H9 (cell line): ENCODE measurements at regions not wholly inside any gene's neighbourhood (a gene's known extent, or its start where the extent isn't known, plus 50 kb on each side); places are given as distances from the start of the nearest gene placed in this dataset.

Source experiments
- DNase-seq: peaks from one replicate; pipeline ENCODE4 v3.0.0-alpha.2; 2017
- H2AFZ ChIP-seq: one replicate; pipeline ENCODE4 v1.6.1; 2013; ENCODE audit warnings: mild to moderate bottlenecking, low read length, control low read depth, moderate library complexity
- H2AK5ac ChIP-seq: 2 replicates; pipeline ENCODE4 v1.6.1; 2013; ENCODE audit warnings: low read length, control low read depth, mixed read lengths; ENCODE audit not compliant: insufficient read length
- H2BK120ac ChIP-seq: one replicate; pipeline ENCODE4 v1.6.1; 2013; ENCODE audit warnings: low read depth, mild to moderate bottlenecking, low read length, control low read depth, inconsistent platforms; ENCODE audit not compliant: poor library complexity, severe bottlenecking
- H2BK12ac ChIP-seq: 2 replicates; pipeline ENCODE4 v1.6.1; 2013; ENCODE audit warnings: low read length, control low read depth, mixed read lengths, low read depth; ENCODE audit not compliant: insufficient read length
- H2BK15ac ChIP-seq: 2 replicates; pipeline ENCODE4 v1.6.1; 2013; ENCODE audit warnings: low read depth, low read length, control low read depth
- H2BK20ac ChIP-seq: one replicate; pipeline ENCODE4 v1.6.1; 2013; ENCODE audit warnings: low read depth, mild to moderate bottlenecking, low read length, control low read depth, inconsistent platforms; ENCODE audit not compliant: poor library complexity, severe bottlenecking
- H2BK5ac ChIP-seq: 2 replicates; pipeline ENCODE4 v1.6.1; 2013; ENCODE audit warnings: low read length, control low read depth, mixed read lengths; ENCODE audit not compliant: insufficient read length
- H3K14ac ChIP-seq: 2 replicates; pipeline ENCODE4 v1.6.1; 2013; ENCODE audit warnings: low read length, control low read depth; ENCODE audit not compliant: insufficient read depth
- H3K18ac ChIP-seq: 2 replicates; pipeline ENCODE4 v1.6.1; 2013; ENCODE audit warnings: low read depth, mild to moderate bottlenecking, mixed read lengths, low read length, control low read depth; ENCODE audit not compliant: insufficient read length
- H3K23ac ChIP-seq: 2 replicates; pipeline ENCODE4 v1.6.1; 2013; ENCODE audit warnings: low read length, control low read depth, mixed read lengths, low read depth; ENCODE audit not compliant: insufficient read length
- H3K23me2 ChIP-seq: 2 replicates; pipeline ENCODE4 v1.6.1; 2013; ENCODE audit warnings: low read depth, mild to moderate bottlenecking, mixed read lengths, low read length, control low read depth; ENCODE audit not compliant: insufficient read length, poor library complexity, severe bottlenecking
- H3K27ac ChIP-seq: 2 replicates; pipeline ENCODE4 v1.5.1; 2013; ENCODE audit warnings: low read length, control low read depth, mixed read lengths, low read depth; ENCODE audit not compliant: insufficient read length
- H3K27me3 ChIP-seq: 2 replicates; pipeline ENCODE4 v1.6.1; 2013; ENCODE audit warnings: low read length, control low read depth, inconsistent platforms; ENCODE audit not compliant: insufficient read depth
- H3K4ac ChIP-seq: 2 replicates; pipeline ENCODE4 v1.6.1; 2013; ENCODE audit warnings: low read depth, mild to moderate bottlenecking, control low read depth, inconsistent platforms, low read length, moderate library complexity
- H3K4me1 ChIP-seq: 2 replicates; pipeline ENCODE4 v1.6.1; 2013; ENCODE audit warnings: low read length, control low read depth, inconsistent platforms; ENCODE audit not compliant: insufficient read depth
- H3K4me2 ChIP-seq: 2 replicates; pipeline ENCODE4 v1.6.1; 2013; ENCODE audit warnings: low read length, control low read depth, mixed read lengths; ENCODE audit not compliant: insufficient read length, insufficient read depth
- H3K56ac ChIP-seq: 2 replicates; pipeline ENCODE4 v1.6.1; 2013; ENCODE audit warnings: low read depth, mild to moderate bottlenecking, mixed read lengths, low read length, control low read depth; ENCODE audit not compliant: insufficient read length
- H3K79me1 ChIP-seq: 2 replicates; pipeline ENCODE4 v1.6.1; 2013; ENCODE audit warnings: low read depth, mild to moderate bottlenecking, moderate library complexity, low read length, control low read depth, inconsistent platforms; ENCODE audit not compliant: insufficient read depth, poor library complexity, severe bottlenecking
- H3K79me2 ChIP-seq: 2 replicates; pipeline ENCODE4 v1.6.1; 2013; ENCODE audit warnings: low read length, control low read depth, inconsistent platforms; ENCODE audit not compliant: insufficient read depth
- H3K9ac ChIP-seq: 2 replicates; pipeline ENCODE4 v1.6.1; 2013; ENCODE audit warnings: low read length, control low read depth, mixed read lengths; ENCODE audit not compliant: insufficient read length; ENCODE audit errors: extremely low read depth
- H3K9me3 ChIP-seq: one replicate; pipeline ENCODE4 v1.6.1; 2013; ENCODE audit warnings: low read depth, low read length, inconsistent platforms; ENCODE audit not compliant: control insufficient read depth
- H3T11ph ChIP-seq: one replicate; pipeline ENCODE4 v1.6.1; 2013; ENCODE audit warnings: mild to moderate bottlenecking, low read length, control low read depth, inconsistent platforms
- H4K20me1 ChIP-seq: one replicate; pipeline ENCODE4 v1.6.1; 2013; ENCODE audit not compliant: control insufficient read depth, insufficient read length, insufficient read depth
- H4K5ac ChIP-seq: 2 replicates; pipeline ENCODE4 v1.6.1; 2013; ENCODE audit warnings: low read depth, mild to moderate bottlenecking, mixed read lengths, low read length, control low read depth; ENCODE audit not compliant: insufficient read length
- H4K8ac ChIP-seq: replicated peaks from 2 replicates; pipeline ENCODE4 v1.6.1; 2013; ENCODE audit warnings: low read length, control low read depth, mixed read lengths, low read depth; ENCODE audit not compliant: insufficient read length
- H4K91ac ChIP-seq: 2 replicates; pipeline ENCODE4 v1.6.1; 2013; ENCODE audit warnings: low read depth, mild to moderate bottlenecking, moderate library complexity, mixed read lengths, low read length, control low read depth; ENCODE audit not compliant: insufficient read length
- H3K27ac Mint-ChIP-seq, 3 experiments: 2 replicates in 2 of 3; 3 replicates in 1 of 3; pipeline ENCODE4 v1.8.0; 2020 to 2021; ENCODE audit warnings: mixed read lengths in 3 of 3, mild to moderate bottlenecking in 1 of 3, moderate library complexity in 1 of 3
- H3K27me3 Mint-ChIP-seq: 2 replicates; pipeline ENCODE4 v1.8.0; 2021; ENCODE audit warnings: low read depth, mild to moderate bottlenecking, moderate library complexity, mixed read lengths
- H3K36me3 Mint-ChIP-seq, 3 experiments: 2 replicates in 2 of 3; 3 replicates in 1 of 3; pipeline ENCODE4 v1.8.0; 2020 to 2021; ENCODE audit warnings: low read depth in 3 of 3, mixed read lengths in 3 of 3; ENCODE audit not compliant: insufficient read depth in 1 of 3
- H3K4me1 Mint-ChIP-seq, 2 experiments: 2 replicates each; pipeline ENCODE4 v1.8.0; 2020; ENCODE audit warnings: mixed read lengths in 2 of 2
- H3K4me3 Mint-ChIP-seq, 2 experiments: 2 replicates in 1 of 2; 3 replicates in 1 of 2; pipeline ENCODE4 v1.8.0; 2020 to 2021; ENCODE audit warnings: mild to moderate bottlenecking in 2 of 2, mixed read lengths in 2 of 2, moderate library complexity in 1 of 2
- H3K9me3 Mint-ChIP-seq, 2 experiments: 2 replicates in 1 of 2; 3 replicates in 1 of 2; pipeline ENCODE4 v1.8.0; 2020; ENCODE audit warnings: mild to moderate bottlenecking in 2 of 2, mixed read lengths in 2 of 2, moderate library complexity in 1 of 2
- WGBS: extraction: QIAGEN DNeasy Blood & Tissue Kit; methylation state at CpG from one replicate; pipeline ENCODE4 v1.1.7; 2013; ENCODE audit warnings: missing lambda C conversion rate, low lambda C conversion rate, mixed read lengths; ENCODE audit not compliant: insufficient read length; ENCODE audit errors: extremely low coverage; 5-methylcytosine and 5-hydroxymethylcytosine counted together
- TF ChIP-seq, protein P1 (sequence below): fragments of 200-600 bp; sonication (generic); conservative IDR thresholded peaks from 3 replicates; pipeline ENCODE4 v1.8.0; 2021; ENCODE audit warnings: antibody characterized with exemption, mild to moderate bottlenecking

DNA sequence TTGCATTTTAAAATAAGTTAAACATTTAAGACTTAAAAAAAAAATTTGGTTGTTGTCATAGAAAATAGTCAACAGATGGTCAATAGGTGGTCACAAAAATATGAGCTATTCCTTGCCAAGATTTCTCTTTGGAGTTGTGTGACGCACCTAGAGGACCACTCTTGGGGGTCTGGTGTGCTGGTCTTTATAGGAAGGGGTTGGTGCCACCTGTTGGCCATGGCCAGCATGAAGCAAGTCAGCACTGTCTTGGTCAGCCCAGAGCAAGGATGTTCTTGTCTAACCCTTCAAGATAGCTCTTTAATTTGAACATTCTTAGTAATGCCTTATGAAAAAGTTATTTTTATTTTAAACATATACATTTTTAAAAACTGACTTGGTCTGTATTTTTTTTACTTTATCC, 267.9 kb upstream of the CNTNAP2 start:
- TF ChIP-seq, protein P1, sequence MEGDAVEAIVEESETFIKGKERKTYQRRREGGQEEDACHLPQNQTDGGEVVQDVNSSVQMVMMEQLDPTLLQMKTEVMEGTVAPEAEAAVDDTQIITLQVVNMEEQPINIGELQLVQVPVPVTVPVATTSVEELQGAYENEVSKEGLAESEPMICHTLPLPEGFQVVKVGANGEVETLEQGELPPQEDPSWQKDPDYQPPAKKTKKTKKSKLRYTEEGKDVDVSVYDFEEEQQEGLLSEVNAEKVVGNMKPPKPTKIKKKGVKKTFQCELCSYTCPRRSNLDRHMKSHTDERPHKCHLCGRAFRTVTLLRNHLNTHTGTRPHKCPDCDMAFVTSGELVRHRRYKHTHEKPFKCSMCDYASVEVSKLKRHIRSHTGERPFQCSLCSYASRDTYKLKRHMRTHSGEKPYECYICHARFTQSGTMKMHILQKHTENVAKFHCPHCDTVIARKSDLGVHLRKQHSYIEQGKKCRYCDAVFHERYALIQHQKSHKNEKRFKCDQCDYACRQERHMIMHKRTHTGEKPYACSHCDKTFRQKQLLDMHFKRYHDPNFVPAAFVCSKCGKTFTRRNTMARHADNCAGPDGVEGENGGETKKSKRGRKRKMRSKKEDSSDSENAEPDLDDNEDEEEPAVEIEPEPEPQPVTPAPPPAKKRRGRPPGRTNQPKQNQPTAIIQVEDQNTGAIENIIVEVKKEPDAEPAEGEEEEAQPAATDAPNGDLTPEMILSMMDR = peak; percentile 85
- no peaks in the 10 kb centered on the region; a peak in 1 of 5 replicates for H3K9me3 Mint-ChIP-seq
- H3K9me3 ChIP-seq = no peaks in the 10 kb centered on the region
- no peaks in the 10 kb centered on the region for H3K79me2 ChIP-seq
- H3T11ph ChIP-seq = no peak overlapping the region
- no peak overlapping the region for H3K18ac ChIP-seq
- H3K79me1 ChIP-seq = no peaks in the 10 kb centered on the region
- no peak overlapping the region for H3K23ac ChIP-seq
- H3K36me3 Mint-ChIP-seq = no peaks in the 10 kb centered on the region
- H3K27me3 Mint-ChIP-seq = no peaks in the 10 kb centered on the region
- no peak overlapping the region for H3K14ac ChIP-seq
- no peak overlapping the region for H4K91ac ChIP-seq
- no peaks in the 10 kb centered on the region for H3K23me2 ChIP-seq
- DNase-seq = peak; percentile 74
- peaks cover 10 to 17% of the 10 kb centered on the region in 2 experiments for H3K4me1 Mint-ChIP-seq
- no peak overlapping the region for H2BK120ac ChIP-seq
- no peaks in the 10 kb centered on the region for H3K27me3 ChIP-seq
- no CpG with 5 or more reads among the region's 1 CpG for WGBS
- no peak overlapping the region for H3K56ac ChIP-seq
- no peak overlapping the region for H4K8ac ChIP-seq
- H3K27ac Mint-ChIP-seq = no peak overlapping the region
- no peak overlapping the region for H4K5ac ChIP-seq
- H3K4me2 ChIP-seq = no peak overlapping the region
- no peak overlapping the region for H3K4ac ChIP-seq
- no peak overlapping the region for H3K9ac ChIP-seq
- H3K4me3 Mint-ChIP-seq = no peak overlapping the region
- H4K20me1 ChIP-seq = no peaks in the 10 kb centered on the region
- H2BK15ac ChIP-seq = no peak overlapping the region
- H2BK20ac ChIP-seq = no peak overlapping the region
- H3K4me1 ChIP-seq = no peaks in the 10 kb centered on the region
- no peak overlapping the region for H2AFZ ChIP-seq
- H2BK5ac ChIP-seq = no peak overlapping the region
- H2BK12ac ChIP-seq = no peak overlapping the region
- no peak overlapping the region for H3K27ac ChIP-seq
- H2AK5ac ChIP-seq = no peak overlapping the region
